Adrenal gland (tissue), 9 donors: ENCODE measurements at regions not wholly inside any gene's neighbourhood (a gene's known extent, or its start where the extent isn't known, plus 50 kb on each side); places are given as distances from the start of the nearest gene placed in this dataset.
A peak's percentile ranks its signal among the peaks of the same experiment; 100 is the strongest.

Source experiments
- DNase-seq, 7 donors: peaks; one replicate each; pipeline ENCODE4 v3.0.0-alpha.2; 2019 to 2020
- H3K27ac ChIP-seq, 5 donors: fragments of 200-600 bp; sonication (generic) in 4 of 5; 1 replicate in 3 of 5; 2 replicates in 2 of 5; pipeline versions ENCODE4 v1.5.1 to v1.8.0; 2016 to 2020; ENCODE audit warnings: mild to moderate bottlenecking in 1 of 5
- H3K27me3 ChIP-seq: fragments of 200-600 bp; 2 replicates; pipeline ENCODE4 v1.8.0; 2021
- H3K36me3 ChIP-seq, 2 donors: fragments of 200-600 bp; replicated peaks in 1 of 2; 1 replicate in 1 of 2; 2 replicates in 1 of 2; pipeline versions ENCODE4 v1.5.1 to v1.8.0; 2018 to 2022
- H3K4me1 ChIP-seq, 2 donors: fragments of 200-600 bp; replicated peaks in 1 of 2; 1 replicate in 1 of 2; 2 replicates in 1 of 2; pipeline versions ENCODE4 v1.5.1 to v1.8.0; 2018 to 2021
- H3K4me3 ChIP-seq, 4 donors: fragments of 200-600 bp; sonication (generic) in 3 of 4; one replicate each; pipeline ENCODE4 v1.5.1; 2016 to 2018
- H3K9me3 ChIP-seq, 3 donors: fragments of 200-600 bp; sonication (generic) in 1 of 3; replicated peaks in 1 of 3; 1 replicate in 2 of 3; 2 replicates in 1 of 3; pipeline versions ENCODE4 v1.5.1 to v1.8.0; 2016 to 2021
- CTCF ChIP-seq, 6 experiments: fragments of 450-650 bp in 4 of 6; fragments of 200-600 bp in 2 of 6; sonication (generic) in 1 of 6; IDR thresholded peaks; 1 replicate in 5 of 6; 2 replicates in 1 of 6; pipeline versions ENCODE4 v1.5.1 to v1.8.0; 2016 to 2021; ENCODE audit warnings: antibody characterized with exemption in 6 of 6, mild to moderate bottlenecking in 2 of 6, moderate library complexity in 1 of 6
- POLR2A ChIP-seq, 2 donors: fragments of 450-650 bp; IDR thresholded peaks; one replicate each; pipeline ENCODE4 v1.6.1; 2017; ENCODE audit warnings: antibody characterized with exemption in 2 of 2, mild to moderate bottlenecking in 2 of 2, moderate library complexity in 1 of 2
- WGBS, 4 donors: extraction: QIAGEN DNeasy Blood & Tissue Kit in 2 of 4; methylation state at CpG; one replicate each; pipeline versions ENCODE4 v1.1.5 to v1.1.7; 2013 to 2017; 5-methylcytosine and 5-hydroxymethylcytosine counted together
- intact Hi-C, 2 donors: fragments of 100-400 bp; cut with DNase I; formaldehyde crosslinking; loops; one replicate each; pipeline versions ENCODE4 v1.14.1 to v1.15.0; 2022 to 2023
- donor health status: healthy with polysubstance abuse.
- donor health status: Bipolar disorder and iron deficiency.
- donor health status: DM: yes; HTN: yes; CAD: no.
- donor health status: DM: no; HTN: no; CAD: no.
- donor health status: DM: no; HTN: no; CAD: no.

- no peak for TF ChIP-seq POLR2A (IDR thresholded peaks at IDR 0.05)
- no peak for TF ChIP-seq CTCF (IDR thresholded peaks at IDR 0.05)
- no peak overlapping the region for H3K27ac ChIP-seq
- no peaks in the 10 kb centered on the region for H3K9me3 ChIP-seq
- H3K4me1 ChIP-seq = no peaks in the 10 kb centered on the region
- H3K4me3 ChIP-seq = no peak overlapping the region
- peak in 3 of 7 donors; percentile 11 to 18 (median 12) for DNase-seq
- intact Hi-C loops = no loop called here
- no peaks in the 10 kb centered on the region for H3K27me3 ChIP-seq
- no peaks in the 10 kb centered on the region for H3K36me3 ChIP-seq
- WGBS, 4 donors = 52 to 76% (median 65%) methylated on average over 1 of the region's 1 CpG
Observed at GRCh38 chr11:41996533-41996932, 537.1 kb upstream of the LRRC4C start.

GRCh38 chr11:41997844-41998401 lies 538.5 kb upstream of the LRRC4C start:
- no peak overlapping the region for H3K4me3 ChIP-seq
- intact Hi-C loops = no loop called here
- DNase-seq = no peak
- no peaks in the 10 kb centered on the region for H3K4me1 ChIP-seq
- H3K36me3 ChIP-seq = no peaks in the 10 kb centered on the region
- H3K27me3 ChIP-seq = no peaks in the 10 kb centered on the region
- H3K9me3 ChIP-seq = no peaks in the 10 kb centered on the region
- H3K27ac ChIP-seq = no peak overlapping the region
- WGBS, 4 donors = 75 to 80% (median 78%) methylated on average over 5 of the region's 5 CpGs
- TF ChIP-seq CTCF (IDR thresholded peaks at IDR 0.05) = no peak
- no peak for TF ChIP-seq POLR2A (IDR thresholded peaks at IDR 0.05)

GRCh38 chr11:41999066-41999465 lies 539.6 kb upstream of the LRRC4C start:
- Histone ChIP-seq H3K9me3 (no peaks in the 10 kb centered on the region), H3K36me3 (no peaks in the 10 kb centered on the region), H3K27me3 (no peaks in the 10 kb centered on the region), H3K4me3 (no peak overlapping the region), H3K4me1 (no peaks in the 10 kb centered on the region), H3K27ac (no peak overlapping the region)
- TF ChIP-seq CTCF (IDR thresholded peaks at IDR 0.05) = no peak
- TF ChIP-seq POLR2A (IDR thresholded peaks at IDR 0.05) = no peak
- intact Hi-C loops = no loop called here
- no peak for DNase-seq

- no peak overlapping the region for H3K4me3 ChIP-seq
- WGBS, 4 donors = 43 to 61% (median 59%) methylated on average over 2 of the region's 2 CpGs
Observed at GRCh38 chr11:42003801-42004200, 544.3 kb upstream of the LRRC4C start.

More at GRCh38 chr11:42003801-42004200, 544.3 kb upstream of the LRRC4C start:
- no peak for DNase-seq
- TF ChIP-seq CTCF (IDR thresholded peaks at IDR 0.05) (no peak), POLR2A (IDR thresholded peaks at IDR 0.05) (no peak)
- Histone ChIP-seq H3K9me3 (no peaks in the 10 kb centered on the region), H3K27me3 (no peaks in the 10 kb centered on the region), H3K36me3 (no peaks in the 10 kb centered on the region), H3K4me1 (no peaks in the 10 kb centered on the region), H3K27ac (no peak overlapping the region)
- intact Hi-C loops = no loop called here
